AML-193 (cell line): ENCODE measurements at regions not wholly inside any gene's neighbourhood (a gene's known extent, or its start where the extent isn't known, plus 50 kb on each side); places are given as distances from the start of the nearest gene placed in this dataset.

ENCODE experiments used
- DNase-seq, 2 experiments: peaks; one replicate each; lab custom pipeline; 2025; lab: John Stamatoyannopoulos, UW

GRCh38 chr20:4600308-4601014, 85.8 kb upstream of the PRNP start:
- DNase-seq, result no peak

GRCh38 chr20:4597215-4597614, 89.0 kb upstream of the PRNP start:
- no peak for DNase-seq

- no peak for DNase-seq
These were observed 93.1 kb upstream of the PRNP start for GRCh38 chr20:4593149-4593525.

- DNase-seq, result peak; percentile 33 to 42
These were observed 93.7 kb upstream of the PRNP start for GRCh38 chr20:4592316-4593148.

- no peak for DNase-seq
These were observed 94.3 kb upstream of the PRNP start for GRCh38 chr20:4591975-4592315.

GRCh38 chr20:4585758-4586157, 100.5 kb upstream of the PRNP start:
- no peak for DNase-seq

GRCh38 chr20:4585104-4585753, 101.0 kb upstream of the PRNP start:
- DNase-seq, result no peak

GRCh38 chr20:4584510-4584909, 101.7 kb upstream of the PRNP start:
- no peak for DNase-seq

GRCh38 chr20:4581838-4582237, 104.4 kb upstream of the PRNP start:
- no peak for DNase-seq

GRCh38 chr20:4578375-4578774, 107.9 kb upstream of the PRNP start:
- DNase-seq, result no peak

GRCh38 chr20:4574356-4574690, 111.9 kb upstream of the PRNP start:
- DNase-seq, result no peak

- DNase-seq, result no peak
These were observed 112.5 kb upstream of the PRNP start for GRCh38 chr20:4573564-4574355.

- no peak for DNase-seq
These were observed 114.3 kb upstream of the PRNP start for GRCh38 chr20:4571759-4572531.

GRCh38 chr20:4569865-4570264, 116.4 kb upstream of the PRNP start:
- DNase-seq, result no peak

GRCh38 chr20:4569092-4569491, 117.2 kb upstream of the PRNP start:
- DNase-seq, result no peak

GRCh38 chr20:4568361-4568959, 117.8 kb upstream of the PRNP start:
- DNase-seq, result no peak

- no peak for DNase-seq
These were observed 119.1 kb upstream of the PRNP start for GRCh38 chr20:4567170-4567569.

GRCh38 chr20:4563534-4563933, 122.7 kb upstream of the PRNP start:
- DNase-seq, result peak in 1 of 2 experiments; percentile 19

- no peak for DNase-seq
These were observed 123.2 kb upstream of the PRNP start for GRCh38 chr20:4563031-4563430.

- no peak for DNase-seq
These were observed 125.6 kb upstream of the PRNP start for GRCh38 chr20:4560667-4561066.

- no peak for DNase-seq
These were observed 126.3 kb upstream of the PRNP start for GRCh38 chr20:4559906-4560305.
